IMR-90 (cell line): ENCODE measurements at regions not wholly inside any gene's neighbourhood (a gene's known extent, or its start where the extent isn't known, plus 50 kb on each side); places are given as distances from the start of the nearest gene placed in this dataset.

ENCODE experiments used
- BHLHE40 ChIP-seq: fragments of 150-350 bp; IDR thresholded peaks from 2 replicates; pipeline ENCODE4 v1.6.1; 2016; ENCODE audit warnings: mild to moderate bottlenecking, low read depth, low read length
- CEBPB ChIP-seq: IDR thresholded peaks from 2 replicates; pipeline ENCODE4 v1.6.1; 2012; ENCODE audit warnings: low read depth, low read length, improper control_type of control experiment
- FOS ChIP-seq: fragments of 150-350 bp; IDR thresholded peaks from 2 replicates; pipeline ENCODE4 v1.6.1; 2016; ENCODE audit warnings: low read depth, low read length
- MAZ ChIP-seq: IDR thresholded peaks from 2 replicates; pipeline ENCODE4 v1.6.1; 2012; ENCODE audit warnings: low read depth, mild to moderate bottlenecking, low read length, improper control_type of control experiment, moderate library complexity, borderline replicate concordance
- POLR2A ChIP-seq: IDR thresholded peaks from 2 replicates; pipeline ENCODE4 v1.6.1; 2012; ENCODE audit warnings: mild to moderate bottlenecking, low read depth, low read length
- RAD21 ChIP-seq: IDR thresholded peaks from 2 replicates; pipeline ENCODE4 v1.6.1; 2012; ENCODE audit warnings: low read length, improper control_type of control experiment
- SMC3 ChIP-seq: fragments of 150-350 bp; IDR thresholded peaks from 2 replicates; pipeline ENCODE4 v1.6.1; 2016; ENCODE audit warnings: low read depth, mild to moderate bottlenecking, antibody characterized with exemption, low read length, moderate library complexity
- TF ChIP-seq, protein P1 (sequence below): conservative IDR thresholded peaks from 2 replicates; pipeline ENCODE4 v1.5.1; 2012; ENCODE audit warnings: mild to moderate bottlenecking, low read depth, low read length, improper control_type of control experiment
- TF ChIP-seq, protein P2 (sequence below): fragments of 150-350 bp; IDR thresholded peaks from 2 replicates; pipeline ENCODE4 v1.6.1; 2016; ENCODE audit warnings: low read depth, mild to moderate bottlenecking, low read length, moderate library complexity, borderline replicate concordance
- TF ChIP-seq, protein P3 (sequence below): fragments of 150-350 bp; IDR thresholded peaks from 2 replicates; pipeline ENCODE4 v1.6.1; 2017; ENCODE audit warnings: mild to moderate bottlenecking, antibody characterized with exemption, low read length, low read depth

DNA sequence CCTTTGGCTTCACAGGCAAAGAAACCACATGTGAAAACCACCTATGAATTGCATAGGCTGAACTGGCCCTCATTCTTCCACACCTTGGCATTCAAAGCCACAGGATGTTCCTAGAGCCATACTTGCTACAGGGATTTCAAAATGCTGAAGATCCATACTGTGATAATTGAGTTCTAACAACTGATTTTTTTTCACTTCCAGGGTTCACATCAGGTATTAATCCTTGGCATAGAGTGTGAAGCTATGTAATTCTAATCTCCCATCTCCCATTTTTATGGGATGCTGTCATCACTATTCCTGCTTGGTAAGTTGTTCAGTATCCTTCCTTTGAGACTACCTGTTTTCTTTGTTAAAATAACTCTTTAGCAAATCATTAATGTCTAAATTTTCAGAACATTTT lies 1569.2 kb upstream of the ADGRL3 start:
- TF ChIP-seq, protein P1, sequence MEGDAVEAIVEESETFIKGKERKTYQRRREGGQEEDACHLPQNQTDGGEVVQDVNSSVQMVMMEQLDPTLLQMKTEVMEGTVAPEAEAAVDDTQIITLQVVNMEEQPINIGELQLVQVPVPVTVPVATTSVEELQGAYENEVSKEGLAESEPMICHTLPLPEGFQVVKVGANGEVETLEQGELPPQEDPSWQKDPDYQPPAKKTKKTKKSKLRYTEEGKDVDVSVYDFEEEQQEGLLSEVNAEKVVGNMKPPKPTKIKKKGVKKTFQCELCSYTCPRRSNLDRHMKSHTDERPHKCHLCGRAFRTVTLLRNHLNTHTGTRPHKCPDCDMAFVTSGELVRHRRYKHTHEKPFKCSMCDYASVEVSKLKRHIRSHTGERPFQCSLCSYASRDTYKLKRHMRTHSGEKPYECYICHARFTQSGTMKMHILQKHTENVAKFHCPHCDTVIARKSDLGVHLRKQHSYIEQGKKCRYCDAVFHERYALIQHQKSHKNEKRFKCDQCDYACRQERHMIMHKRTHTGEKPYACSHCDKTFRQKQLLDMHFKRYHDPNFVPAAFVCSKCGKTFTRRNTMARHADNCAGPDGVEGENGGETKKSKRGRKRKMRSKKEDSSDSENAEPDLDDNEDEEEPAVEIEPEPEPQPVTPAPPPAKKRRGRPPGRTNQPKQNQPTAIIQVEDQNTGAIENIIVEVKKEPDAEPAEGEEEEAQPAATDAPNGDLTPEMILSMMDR: no peak
- TF ChIP-seq, protein P2, sequence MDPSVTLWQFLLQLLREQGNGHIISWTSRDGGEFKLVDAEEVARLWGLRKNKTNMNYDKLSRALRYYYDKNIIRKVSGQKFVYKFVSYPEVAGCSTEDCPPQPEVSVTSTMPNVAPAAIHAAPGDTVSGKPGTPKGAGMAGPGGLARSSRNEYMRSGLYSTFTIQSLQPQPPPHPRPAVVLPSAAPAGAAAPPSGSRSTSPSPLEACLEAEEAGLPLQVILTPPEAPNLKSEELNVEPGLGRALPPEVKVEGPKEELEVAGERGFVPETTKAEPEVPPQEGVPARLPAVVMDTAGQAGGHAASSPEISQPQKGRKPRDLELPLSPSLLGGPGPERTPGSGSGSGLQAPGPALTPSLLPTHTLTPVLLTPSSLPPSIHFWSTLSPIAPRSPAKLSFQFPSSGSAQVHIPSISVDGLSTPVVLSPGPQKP: no peak
- no peak for TF ChIP-seq RAD21
- TF ChIP-seq SMC3: no peak
- TF ChIP-seq, protein P3, sequence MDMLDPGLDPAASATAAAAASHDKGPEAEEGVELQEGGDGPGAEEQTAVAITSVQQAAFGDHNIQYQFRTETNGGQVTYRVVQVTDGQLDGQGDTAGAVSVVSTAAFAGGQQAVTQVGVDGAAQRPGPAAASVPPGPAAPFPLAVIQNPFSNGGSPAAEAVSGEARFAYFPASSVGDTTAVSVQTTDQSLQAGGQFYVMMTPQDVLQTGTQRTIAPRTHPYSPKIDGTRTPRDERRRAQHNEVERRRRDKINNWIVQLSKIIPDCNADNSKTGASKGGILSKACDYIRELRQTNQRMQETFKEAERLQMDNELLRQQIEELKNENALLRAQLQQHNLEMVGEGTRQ: no peak
- no peak for TF ChIP-seq FOS
- TF ChIP-seq BHLHE40: no peak
- TF ChIP-seq MAZ: no peak
- TF ChIP-seq POLR2A: no peak
- TF ChIP-seq CEBPB: no peak
